ENCODE measurements at regions not wholly inside any gene's neighbourhood (a gene's known extent, or its start where the extent isn't known, plus 50 kb on each side); places are given as distances from the start of the nearest gene placed in this dataset.

DNA sequence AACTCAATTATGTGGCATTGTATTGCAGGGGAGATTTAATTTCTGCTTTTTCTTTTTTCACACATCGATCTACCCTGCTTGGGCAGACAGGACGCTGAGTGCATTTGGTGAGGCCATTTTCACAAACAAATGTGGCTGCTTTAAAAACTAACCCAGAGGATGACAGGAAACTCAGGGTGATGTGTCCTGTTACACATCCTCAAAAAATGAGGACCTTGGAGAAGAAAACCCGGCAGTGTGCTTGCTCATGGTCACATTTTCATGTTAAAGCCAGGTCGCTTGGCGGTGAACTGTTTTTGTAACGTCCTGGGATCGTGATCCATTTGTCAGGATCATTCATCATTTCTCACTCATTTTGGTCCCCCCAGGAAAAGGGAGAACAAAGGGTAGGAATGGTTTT, 478.3 kb upstream of the ADAMTS16 start:
- TF ChIP-seq CTCF (IDR thresholded peaks at IDR 0.05): no peak

DNA sequence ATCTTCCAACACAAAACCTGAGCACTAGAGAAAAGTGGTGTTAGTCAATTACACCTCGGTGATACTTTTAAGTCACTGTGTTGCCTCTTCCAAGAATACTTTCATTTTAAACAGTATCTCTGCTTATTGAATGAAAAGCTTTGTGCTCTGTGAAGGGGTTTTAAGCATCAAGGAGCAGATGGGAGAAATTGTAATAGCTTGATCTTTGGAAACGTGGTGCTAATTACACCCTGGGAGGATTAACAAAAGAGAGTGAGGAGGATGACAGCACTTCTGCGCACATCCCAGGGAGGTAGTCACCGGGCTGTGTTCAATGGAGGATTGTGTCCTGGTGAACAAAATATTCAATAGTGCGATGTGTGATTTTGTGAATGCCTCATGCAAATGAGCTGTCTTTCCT, 477.4 kb upstream of the ADAMTS16 start:
- no peak for TF ChIP-seq CTCF (IDR thresholded peaks at IDR 0.05)

DNA sequence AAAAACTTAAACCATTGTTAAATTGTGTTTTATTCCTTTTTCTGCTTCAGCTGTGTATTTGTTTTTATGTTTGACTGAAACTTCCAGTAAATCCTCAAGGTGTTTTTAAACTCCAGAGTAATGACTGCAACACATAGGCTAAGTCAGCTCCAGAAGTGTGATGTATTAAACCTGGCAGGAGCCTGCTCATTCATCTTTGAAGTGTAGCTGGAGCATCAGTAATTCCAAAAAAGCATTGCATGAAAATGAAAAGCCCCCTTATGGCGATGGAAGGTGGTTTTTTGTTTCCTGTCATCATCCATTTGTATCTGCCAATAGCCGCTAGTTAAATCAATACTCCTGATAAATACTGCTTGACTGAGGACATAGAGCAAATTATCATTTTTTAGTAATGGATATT, 474.2 kb upstream of the ADAMTS16 start:
- TF ChIP-seq CTCF (IDR thresholded peaks at IDR 0.05): no peak

GRCh38 chr5:4674166-4674565, 466.0 kb upstream of the ADAMTS16 start:
- TF ChIP-seq CTCF (IDR thresholded peaks at IDR 0.05): no peak

GRCh38 chr5:4676934-4677333, 463.2 kb upstream of the ADAMTS16 start:
- no peak for TF ChIP-seq CTCF (IDR thresholded peaks at IDR 0.05)

DNA sequence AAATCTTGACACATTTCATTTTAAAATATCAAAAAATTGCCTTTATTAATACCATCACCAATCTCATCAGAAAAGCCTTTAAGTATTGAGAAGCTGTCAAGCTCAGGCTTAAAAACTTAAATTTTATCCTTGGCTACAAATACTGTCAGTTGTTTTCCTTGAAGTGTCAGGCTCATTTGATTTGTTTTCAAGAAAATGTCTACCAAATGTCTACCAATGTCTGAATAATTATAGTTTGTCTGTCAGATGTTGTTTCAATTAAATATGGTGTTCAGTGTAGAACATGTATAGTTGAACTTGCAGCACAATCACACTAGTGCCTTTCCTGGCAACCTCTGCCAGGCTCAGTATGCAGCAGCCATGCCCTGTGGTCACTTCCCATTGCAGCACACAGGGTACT, 455.2 kb upstream of the ADAMTS16 start:
- no peak for TF ChIP-seq CTCF (IDR thresholded peaks at IDR 0.05)

DNA sequence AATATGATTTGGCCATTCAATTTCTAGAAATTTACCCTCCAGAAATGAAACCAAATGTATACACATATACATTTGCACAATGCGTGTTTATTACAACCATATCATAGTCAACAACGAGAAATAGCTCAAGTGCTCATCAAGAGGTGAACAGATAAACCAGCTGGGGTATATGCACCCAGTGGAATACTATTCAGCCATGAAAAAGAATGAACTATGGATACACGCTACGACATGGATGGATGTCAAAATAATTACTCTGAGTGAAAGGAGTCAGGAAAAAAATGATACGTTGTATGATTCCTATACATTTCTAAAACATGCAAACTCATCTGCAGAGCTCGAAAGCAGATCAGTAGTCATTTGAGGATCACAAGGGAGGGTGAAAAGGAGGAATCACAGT, 441.5 kb upstream of the ADAMTS16 start:
- no peak for TF ChIP-seq CTCF (IDR thresholded peaks at IDR 0.05)

DNA sequence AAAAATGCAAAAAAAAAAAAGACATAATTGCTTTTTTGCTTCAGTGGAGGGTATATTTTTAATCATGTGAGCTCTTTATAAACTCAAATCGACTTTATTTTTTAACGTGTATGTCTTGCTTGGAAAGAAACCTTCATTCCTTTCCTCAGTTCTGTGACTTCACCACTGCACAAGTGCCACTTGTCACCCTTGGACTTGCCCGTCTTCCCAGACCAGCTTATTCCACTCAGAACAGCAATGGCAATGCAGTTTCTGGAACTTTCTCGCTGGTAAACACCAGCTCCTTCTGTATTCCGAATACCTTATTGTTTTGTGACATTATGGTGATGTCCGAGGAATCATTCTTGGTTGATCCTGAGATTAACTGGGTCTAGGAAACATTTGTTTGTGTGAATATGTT, 440.5 kb upstream of the ADAMTS16 start:
- TF ChIP-seq CTCF (IDR thresholded peaks at IDR 0.05): no peak

All from LNCAP (cell line).